ENCODE measurements at regions not wholly inside any gene's neighbourhood (a gene's known extent, or its start where the extent isn't known, plus 50 kb on each side); places are given as distances from the start of the nearest gene placed in this dataset.

GRCh38 chr7:113392421-113392820, 274.1 kb upstream of the SMIM30 start:
- H3K9me1 ChIP-seq (ENCODE audit: insufficient read depth, low read length): no peaks in the 10 kb centered on the region
- DNase-seq (no peak), ATAC-seq (ENCODE audit: low read depth) (no peak)
- no peak overlapping the region for H2BK5ac ChIP-seq (ENCODE audit: low read depth, low read length, poor library complexity, severe bottlenecking)
- ChIA-PET CTCF (no interaction called here), POLR2A (ENCODE audit: unreplicated experiment) (interaction anchor here (0.6 kb wide), 1 partner anchor 424 kb away, joined by 3 read pairs; no protein-coding TSS in a partner anchor)
- no peak overlapping the region for H2BK15ac ChIP-seq (ENCODE audit: low read depth, low read length)
- TF ChIP-seq BHLHE40 (IDR thresholded peaks at IDR 0.05; ENCODE audit: low read depth, low read length) (no peak), CHD1 (IDR thresholded peaks at IDR 0.05; ENCODE audit: low read depth, low read length) (no peak), USF2 (IDR thresholded peaks at IDR 0.05; ENCODE audit: low read depth, low read length) (no peak)
- no peak overlapping the region for H3K18ac ChIP-seq (ENCODE audit: low read depth, low read length)
- no peak overlapping the region for H2AFZ ChIP-seq (replicated peaks; ENCODE audit: low read length, poor library complexity)
- H2BK20ac ChIP-seq (ENCODE audit: low read depth, low read length): no peak overlapping the region
- H3K79me1 ChIP-seq (ENCODE audit: low read depth in 1 of 2, low read length in 2 of 2): no peaks in the 10 kb centered on the region
- H4K5ac ChIP-seq (ENCODE audit: low read depth, low read length): no peak overlapping the region
- H4K20me1 ChIP-seq (ENCODE audit: insufficient read depth, low read length): no peaks in the 10 kb centered on the region
- no peak overlapping the region for H3K56ac ChIP-seq (ENCODE audit: extremely low read depth, insufficient read depth, low read length)
- dilution Hi-C loops (cut with HindIII; ENCODE audit: low sequenced_read_pairs, unreplicated experiment) (no loop called here), in situ Hi-C loops (cut with MboI; ENCODE audit: low sequenced_read_pairs) (no loop called here), intact Hi-C loops (cut with micrococcal nuclease) (no loop called here)
- H3K4ac ChIP-seq (ENCODE audit: low read depth, low read length): no peak overlapping the region
- H3K14ac ChIP-seq (replicated peaks; ENCODE audit: low read depth, low read length): no peak overlapping the region
- no peaks in the 10 kb centered on the region; the same call in 1 of the 2 replicates for H3K27me3 ChIP-seq (ENCODE audit: control insufficient read depth, insufficient read depth, low read length)
- no peaks in the 10 kb centered on the region for H3K36me3 ChIP-seq (ENCODE audit: control insufficient read depth, insufficient read depth, low read length)
- no peak overlapping the region for H2AK9ac ChIP-seq (replicated peaks; ENCODE audit: low read depth, low read length, poor library complexity)
- H2BK120ac ChIP-seq (ENCODE audit: low read depth, low read length): no peak overlapping the region
- no peaks in the 10 kb centered on the region for H3K9me3 ChIP-seq (ENCODE audit: control insufficient read depth, insufficient read depth, low read length)
- BruUV-seq (replicated peaks): no TSS peak
- WGBS, 2 experiments (ENCODE audit: extremely low coverage in 2 of 2, insufficient read length in 1 of 2): no CpG with 5 or more reads among the region's 6 CpGs
- no peak overlapping the region for H3K23ac ChIP-seq (ENCODE audit: low read depth, low read length)
- no peak overlapping the region for H4K8ac ChIP-seq (ENCODE audit: low read depth in 2 of 2, low read length in 2 of 2)
- no peak overlapping the region for H4K91ac ChIP-seq (ENCODE audit: insufficient read depth, low read depth, low read length)
- no peak overlapping the region for H3K4me2 ChIP-seq (ENCODE audit: low read depth, low read length)
- H3K9ac ChIP-seq (ENCODE audit: low read depth, low read length): no peak overlapping the region
- no peaks in the 10 kb centered on the region for H3K4me1 ChIP-seq (ENCODE audit: control insufficient read depth, insufficient read depth, low read length)
- H2AK5ac ChIP-seq (ENCODE audit: low read depth, low read length): no peak overlapping the region
- H3K27ac ChIP-seq (ENCODE audit: insufficient read depth, low read length): no peak overlapping the region
- H3K4me3 ChIP-seq (ENCODE audit: insufficient read depth, low read depth, low read length): no peak overlapping the region

Measured in IMR-90 (cell line).